ENCODE measurements at regions not wholly inside any gene's neighbourhood (a gene's known extent, or its start where the extent isn't known, plus 50 kb on each side); places are given as distances from the start of the nearest gene placed in this dataset.

DNA sequence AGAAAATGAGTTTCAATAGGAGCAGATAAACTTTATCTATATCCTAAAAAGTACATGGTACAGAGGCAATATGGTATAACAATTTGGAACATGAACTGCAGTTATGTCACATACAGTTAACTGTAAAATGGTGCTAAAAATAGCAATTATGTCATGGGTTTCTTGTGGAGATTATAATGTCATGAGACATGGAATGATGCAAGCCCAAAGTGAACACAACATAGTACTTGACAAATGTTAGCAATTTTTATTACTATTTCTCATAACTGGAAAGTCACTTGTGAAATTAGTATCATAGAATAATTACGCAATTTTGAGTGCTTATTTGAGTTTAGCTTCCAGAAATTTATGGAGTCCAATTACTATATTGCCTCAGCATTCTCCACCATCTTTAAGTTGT is 1263.4 kb downstream of the DSC3 start:
- TF ChIP-seq, protein P1, sequence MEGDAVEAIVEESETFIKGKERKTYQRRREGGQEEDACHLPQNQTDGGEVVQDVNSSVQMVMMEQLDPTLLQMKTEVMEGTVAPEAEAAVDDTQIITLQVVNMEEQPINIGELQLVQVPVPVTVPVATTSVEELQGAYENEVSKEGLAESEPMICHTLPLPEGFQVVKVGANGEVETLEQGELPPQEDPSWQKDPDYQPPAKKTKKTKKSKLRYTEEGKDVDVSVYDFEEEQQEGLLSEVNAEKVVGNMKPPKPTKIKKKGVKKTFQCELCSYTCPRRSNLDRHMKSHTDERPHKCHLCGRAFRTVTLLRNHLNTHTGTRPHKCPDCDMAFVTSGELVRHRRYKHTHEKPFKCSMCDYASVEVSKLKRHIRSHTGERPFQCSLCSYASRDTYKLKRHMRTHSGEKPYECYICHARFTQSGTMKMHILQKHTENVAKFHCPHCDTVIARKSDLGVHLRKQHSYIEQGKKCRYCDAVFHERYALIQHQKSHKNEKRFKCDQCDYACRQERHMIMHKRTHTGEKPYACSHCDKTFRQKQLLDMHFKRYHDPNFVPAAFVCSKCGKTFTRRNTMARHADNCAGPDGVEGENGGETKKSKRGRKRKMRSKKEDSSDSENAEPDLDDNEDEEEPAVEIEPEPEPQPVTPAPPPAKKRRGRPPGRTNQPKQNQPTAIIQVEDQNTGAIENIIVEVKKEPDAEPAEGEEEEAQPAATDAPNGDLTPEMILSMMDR (IDR thresholded peaks at IDR 0.05): no peak
- TF ChIP-seq POLR2A (IDR thresholded peaks at IDR 0.05): no peak

Data from heart left ventricle (tissue), 13 donors.